Chondrocyte (in vitro differentiated cells): ENCODE measurements at regions not wholly inside any gene's neighbourhood (a gene's known extent, or its start where the extent isn't known, plus 50 kb on each side); places are given as distances from the start of the nearest gene placed in this dataset.

Experiments used
- DNase-seq: peaks from one replicate; pipeline ENCODE4 v3.0.0; 2021; ENCODE audit warnings: mixed read lengths, low spot score
- H3K27ac Mint-ChIP-seq: one replicate; pipeline ENCODE4 v1.8.0; 2021; ENCODE audit warnings: mild to moderate bottlenecking, moderate library complexity, mixed read lengths; ENCODE audit not compliant: unreplicated experiment
- H3K27me3 Mint-ChIP-seq: 2 replicates; pipeline ENCODE4 v1.8.0; 2021; ENCODE audit warnings: low read depth, mixed read lengths
- H3K36me3 Mint-ChIP-seq: 2 replicates; pipeline ENCODE4 v1.8.0; 2021; ENCODE audit warnings: low read depth, mixed read lengths
- H3K4me1 Mint-ChIP-seq: 2 replicates; pipeline ENCODE4 v1.8.0; 2021; ENCODE audit warnings: low read depth, mild to moderate bottlenecking, mixed read lengths
- H3K4me3 Mint-ChIP-seq: one replicate; pipeline ENCODE4 v1.8.0; 2021; ENCODE audit warnings: mild to moderate bottlenecking, moderate library complexity, mixed read lengths; ENCODE audit not compliant: unreplicated experiment
- H3K9me3 Mint-ChIP-seq: 2 replicates; pipeline ENCODE4 v1.8.0; 2021; ENCODE audit warnings: low read depth, mixed read lengths
- TF ChIP-seq, protein P1 (sequence below): fragments of 200-600 bp; sonication (generic); IDR thresholded peaks from 2 replicates; pipeline ENCODE4 v1.5.0; 2021; ENCODE audit warnings: antibody characterized with exemption, mild to moderate bottlenecking, moderate library complexity

DNA sequence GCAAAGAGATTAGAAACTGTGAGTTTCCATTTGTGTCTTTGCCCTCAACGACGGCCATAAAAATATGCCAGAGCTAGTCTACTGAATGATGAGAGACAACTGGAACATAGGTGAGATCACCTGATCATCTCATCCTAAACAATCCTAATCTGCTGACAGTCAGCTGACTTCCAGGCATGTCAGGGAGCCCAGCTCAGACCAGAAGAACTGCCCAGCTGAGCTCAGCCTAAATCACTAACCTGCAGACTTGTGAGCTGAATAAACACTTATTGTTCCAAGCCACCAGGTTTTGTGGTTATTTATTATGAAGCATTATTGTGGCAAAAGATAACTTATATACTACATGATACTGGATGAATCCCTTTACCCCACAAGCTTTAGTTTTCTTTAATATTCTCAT is 118.9 kb upstream of the PLEKHG7 start:
- Mint-ChIP-seq H3K4me3 (no peak overlapping the region), H3K4me1 (peaks cover 9% of the 10 kb centered on the region), H3K9me3 (peaks cover 2% of the 10 kb centered on the region), H3K36me3 (no peaks in the 10 kb centered on the region), H3K27ac (no peak overlapping the region), H3K27me3 (no peaks in the 10 kb centered on the region)
- DNase-seq, result no peak
- TF ChIP-seq, protein P1, sequence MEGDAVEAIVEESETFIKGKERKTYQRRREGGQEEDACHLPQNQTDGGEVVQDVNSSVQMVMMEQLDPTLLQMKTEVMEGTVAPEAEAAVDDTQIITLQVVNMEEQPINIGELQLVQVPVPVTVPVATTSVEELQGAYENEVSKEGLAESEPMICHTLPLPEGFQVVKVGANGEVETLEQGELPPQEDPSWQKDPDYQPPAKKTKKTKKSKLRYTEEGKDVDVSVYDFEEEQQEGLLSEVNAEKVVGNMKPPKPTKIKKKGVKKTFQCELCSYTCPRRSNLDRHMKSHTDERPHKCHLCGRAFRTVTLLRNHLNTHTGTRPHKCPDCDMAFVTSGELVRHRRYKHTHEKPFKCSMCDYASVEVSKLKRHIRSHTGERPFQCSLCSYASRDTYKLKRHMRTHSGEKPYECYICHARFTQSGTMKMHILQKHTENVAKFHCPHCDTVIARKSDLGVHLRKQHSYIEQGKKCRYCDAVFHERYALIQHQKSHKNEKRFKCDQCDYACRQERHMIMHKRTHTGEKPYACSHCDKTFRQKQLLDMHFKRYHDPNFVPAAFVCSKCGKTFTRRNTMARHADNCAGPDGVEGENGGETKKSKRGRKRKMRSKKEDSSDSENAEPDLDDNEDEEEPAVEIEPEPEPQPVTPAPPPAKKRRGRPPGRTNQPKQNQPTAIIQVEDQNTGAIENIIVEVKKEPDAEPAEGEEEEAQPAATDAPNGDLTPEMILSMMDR, result no peak

DNA sequence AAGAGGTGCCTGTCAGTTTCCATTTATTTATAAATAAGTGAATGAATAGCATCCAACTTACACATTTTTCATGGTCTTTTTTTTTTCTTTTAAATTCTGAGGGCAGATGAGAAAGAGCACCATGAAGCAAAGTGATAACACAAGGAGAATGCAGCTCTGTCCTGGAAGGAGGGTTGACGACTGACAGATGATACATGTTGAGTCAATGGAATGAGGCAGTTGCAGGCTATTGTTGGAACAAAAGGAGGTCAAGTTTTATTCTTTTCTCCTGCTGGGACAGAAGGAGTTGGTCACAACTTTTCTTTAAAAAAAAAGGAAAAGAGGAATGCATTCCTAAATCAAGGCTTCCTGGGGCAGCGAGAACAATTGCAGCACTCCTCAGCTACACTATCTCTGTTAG is 119.9 kb upstream of the PLEKHG7 start:
- TF ChIP-seq, protein P1, result no peak
- H3K27ac Mint-ChIP-seq, result no peak overlapping the region
- no peaks in the 10 kb centered on the region for H3K36me3 Mint-ChIP-seq
- no peak overlapping the region for H3K4me3 Mint-ChIP-seq
- H3K4me1 Mint-ChIP-seq, result peaks cover 9% of the 10 kb centered on the region
- peaks cover 2% of the 10 kb centered on the region for H3K9me3 Mint-ChIP-seq
- no peak for DNase-seq
- H3K27me3 Mint-ChIP-seq, result no peaks in the 10 kb centered on the region

DNA sequence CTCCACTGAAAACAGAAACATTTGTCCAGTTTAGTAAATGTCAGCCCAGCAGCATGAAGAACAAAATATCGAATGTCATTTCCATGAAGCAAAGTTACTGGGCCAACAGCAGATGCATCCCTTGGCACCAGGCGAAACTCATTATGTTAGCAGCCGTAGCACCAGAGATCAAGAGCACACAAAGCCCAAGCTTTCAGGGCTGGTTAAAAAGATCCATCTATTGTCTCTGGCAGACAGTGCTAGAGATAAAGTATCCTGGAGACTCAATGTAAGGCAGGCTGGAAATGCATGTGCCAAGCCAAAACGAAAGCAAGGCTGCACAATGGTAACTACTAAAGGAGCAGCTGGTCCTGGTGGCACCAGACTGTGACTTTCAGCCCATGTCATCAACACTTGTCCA is 120.3 kb upstream of the PLEKHG7 start:
- no peak overlapping the region for H3K4me3 Mint-ChIP-seq
- TF ChIP-seq, protein P1, result no peak
- DNase-seq, result no peak
- peaks cover 9% of the 10 kb centered on the region for H3K4me1 Mint-ChIP-seq
- no peaks in the 10 kb centered on the region for H3K36me3 Mint-ChIP-seq
- no peak overlapping the region for H3K27ac Mint-ChIP-seq
- peaks cover 2% of the 10 kb centered on the region for H3K9me3 Mint-ChIP-seq
- no peaks in the 10 kb centered on the region for H3K27me3 Mint-ChIP-seq

DNA sequence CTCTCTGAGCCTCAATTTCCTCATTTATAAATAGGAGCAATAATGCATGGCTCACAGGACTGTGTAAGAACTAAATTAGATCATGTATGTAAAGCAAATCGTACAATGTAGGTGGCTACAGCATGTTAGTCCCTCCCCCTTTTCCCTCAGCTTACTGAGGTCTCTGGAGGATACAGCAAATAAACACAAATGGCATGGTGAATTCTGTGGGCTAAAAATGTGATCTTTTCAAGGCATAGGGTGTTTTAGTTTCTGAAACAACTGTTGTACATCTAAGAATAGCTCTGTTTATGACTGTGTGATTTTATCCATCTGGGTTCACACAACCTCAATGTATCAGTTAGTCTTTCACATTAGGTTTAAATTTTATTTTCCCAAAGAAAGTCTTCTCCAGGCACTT is 121.2 kb upstream of the PLEKHG7 start:
- H3K9me3 Mint-ChIP-seq, result peaks cover 2% of the 10 kb centered on the region
- TF ChIP-seq, protein P1, result no peak
- no peak overlapping the region for H3K4me3 Mint-ChIP-seq
- H3K27me3 Mint-ChIP-seq, result no peaks in the 10 kb centered on the region
- no peak overlapping the region for H3K27ac Mint-ChIP-seq
- DNase-seq, result no peak
- no peaks in the 10 kb centered on the region for H3K36me3 Mint-ChIP-seq
- peaks cover 9% of the 10 kb centered on the region for H3K4me1 Mint-ChIP-seq

DNA sequence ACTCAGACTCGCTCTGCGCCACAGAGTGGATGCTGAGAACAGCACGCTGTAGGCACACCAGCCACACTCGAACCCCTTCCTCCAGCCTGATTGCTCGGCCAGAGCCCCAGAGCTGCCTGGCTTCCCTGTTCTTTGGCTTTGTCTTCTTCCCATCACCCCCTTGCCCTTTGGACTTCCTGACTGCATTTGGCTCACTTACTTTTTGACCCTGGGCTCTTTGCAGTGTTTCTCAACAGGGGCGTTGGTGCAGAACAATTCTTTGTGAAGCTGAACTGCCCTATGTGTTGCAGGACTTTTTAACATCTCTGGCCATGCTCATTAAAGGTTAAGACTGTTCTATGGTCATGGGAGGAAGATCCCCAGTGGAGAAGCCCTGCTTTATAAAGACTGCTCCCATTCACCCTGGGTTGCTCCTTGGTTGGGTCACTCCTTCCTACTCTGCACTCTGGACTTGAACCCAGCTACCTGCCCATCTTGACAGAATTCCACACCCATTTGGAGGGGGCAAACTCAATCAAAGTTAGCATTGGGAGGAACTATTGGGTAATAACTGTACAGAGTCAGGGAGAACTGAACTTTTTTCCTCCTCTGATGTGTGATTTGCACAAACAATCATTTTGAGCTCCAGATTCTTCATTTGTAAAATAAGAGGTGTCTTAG is 127.7 kb upstream of the PLEKHG7 start:
- Mint-ChIP-seq H3K4me3 (no peak overlapping the region), H3K4me1 (no peaks in the 10 kb centered on the region), H3K9me3 (no peaks in the 10 kb centered on the region), H3K36me3 (no peaks in the 10 kb centered on the region), H3K27me3 (no peaks in the 10 kb centered on the region), H3K27ac (no peak overlapping the region)
- TF ChIP-seq, protein P1, result no peak
- no peak for DNase-seq
